IPS DF 4.7 (cell line): ENCODE measurements at regions not wholly inside any gene's neighbourhood (a gene's known extent, or its start where the extent isn't known, plus 50 kb on each side); places are given as distances from the start of the nearest gene placed in this dataset.
"Not testable (repeated sequence)": the region's sequence is repeated elsewhere in the genome, so short reads cannot be mapped to it uniquely, and the experiment has no call there.

Experiments
- DNase-seq: peaks from one replicate; pipeline ENCODE4 v3.0.0-alpha.2; 2013; ENCODE audit warnings: low spot score; ENCODE audit errors: extremely low read depth

DNA sequence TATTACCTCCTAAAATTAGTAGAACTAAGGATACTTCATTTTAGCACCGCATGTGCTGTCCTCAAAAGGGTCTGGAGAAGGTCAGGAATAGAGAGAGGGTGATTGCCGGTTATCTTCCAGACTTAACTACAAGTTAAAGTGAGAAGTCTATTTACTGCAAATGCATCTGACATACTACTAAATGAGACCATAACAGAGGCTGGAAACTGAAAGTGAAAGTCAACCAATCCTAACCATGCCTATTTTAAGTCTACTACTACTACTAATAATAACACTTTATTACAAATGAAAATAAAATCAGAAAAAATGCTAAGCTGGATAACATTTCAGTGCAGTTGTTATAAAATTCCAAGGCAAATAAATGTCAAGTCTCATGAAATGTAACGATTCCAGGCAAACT is 244.7 kb downstream of the KIF20B start:
- no peak for DNase-seq

DNA sequence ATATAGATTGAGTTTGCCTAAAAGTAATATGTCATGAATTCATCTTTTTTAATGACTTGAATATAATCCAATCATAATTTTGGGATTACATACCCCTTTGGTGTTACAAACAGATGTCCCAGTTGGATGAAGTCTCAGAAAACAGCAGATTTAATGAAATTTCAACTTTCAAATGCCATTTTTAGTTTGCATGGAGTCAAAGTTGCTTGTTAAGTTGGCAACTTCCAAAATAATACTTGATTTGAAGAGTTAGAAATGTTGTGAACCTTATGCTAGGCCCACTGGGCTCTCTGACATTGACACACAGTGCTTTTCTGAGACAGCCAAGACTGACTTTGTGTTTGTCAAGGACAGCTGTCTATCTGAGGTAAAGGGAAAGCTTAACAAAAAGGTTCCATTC is 248.1 kb downstream of the KIF20B start:
- DNase-seq, result no peak

DNA sequence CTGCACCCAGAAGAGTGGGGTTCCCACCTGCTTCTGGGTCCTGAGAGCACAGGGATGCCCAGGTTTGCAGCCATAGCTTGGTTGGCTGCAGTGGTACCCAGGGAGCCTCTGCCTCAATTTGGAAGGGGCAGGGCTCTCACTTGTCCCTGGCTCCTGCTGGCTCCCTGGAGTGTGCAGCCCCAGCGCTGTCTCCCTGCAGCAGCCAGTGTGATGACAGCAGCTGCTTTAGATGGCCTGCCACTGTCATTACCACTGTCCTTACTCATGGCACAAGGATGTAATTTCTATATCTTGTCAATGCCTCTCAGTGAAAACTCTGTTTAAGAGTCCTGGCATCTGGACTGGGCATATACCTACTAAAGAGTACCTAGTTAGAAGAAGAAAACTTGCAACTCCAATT is 250.9 kb downstream of the KIF20B start:
- DNase-seq, result no peak

DNA sequence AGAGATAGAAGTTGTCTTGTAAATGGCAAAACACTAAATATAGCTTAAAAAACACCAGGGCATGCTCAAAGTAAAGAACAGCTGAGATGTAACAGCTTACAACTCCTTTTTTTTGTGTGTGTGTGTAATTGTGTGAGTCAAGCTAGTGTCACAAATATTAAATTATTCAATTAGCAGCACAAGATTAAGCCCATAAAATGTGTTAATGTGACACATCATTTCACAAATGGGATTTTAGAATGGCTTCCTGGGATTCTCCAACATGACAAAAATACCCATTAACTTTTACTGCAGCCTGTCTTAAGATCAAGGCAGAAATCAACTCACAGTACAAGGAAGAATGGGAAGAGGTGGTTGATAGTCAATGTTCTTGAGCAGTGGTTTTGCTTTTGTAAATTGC is 251.4 kb downstream of the KIF20B start:
- no peak for DNase-seq

DNA sequence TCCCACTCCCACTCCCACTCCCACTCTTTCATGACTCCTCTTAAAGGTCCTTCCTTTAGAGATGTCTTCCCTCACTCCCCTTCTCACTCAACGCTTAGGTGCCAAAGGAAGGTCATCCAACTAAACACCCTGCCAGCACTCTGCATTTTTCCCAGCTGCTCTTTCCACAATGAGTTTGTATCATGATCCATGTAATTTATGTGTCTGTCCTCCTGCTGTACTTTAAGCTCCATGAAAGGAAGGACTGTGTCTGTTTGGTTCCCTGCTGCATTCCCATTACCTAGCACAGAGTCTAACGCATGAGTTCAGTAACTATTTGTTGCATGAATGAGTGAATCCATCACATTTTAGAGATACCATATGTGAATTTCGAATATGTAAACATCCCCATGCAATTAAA is 252.7 kb downstream of the KIF20B start:
- DNase-seq, result no peak

DNA sequence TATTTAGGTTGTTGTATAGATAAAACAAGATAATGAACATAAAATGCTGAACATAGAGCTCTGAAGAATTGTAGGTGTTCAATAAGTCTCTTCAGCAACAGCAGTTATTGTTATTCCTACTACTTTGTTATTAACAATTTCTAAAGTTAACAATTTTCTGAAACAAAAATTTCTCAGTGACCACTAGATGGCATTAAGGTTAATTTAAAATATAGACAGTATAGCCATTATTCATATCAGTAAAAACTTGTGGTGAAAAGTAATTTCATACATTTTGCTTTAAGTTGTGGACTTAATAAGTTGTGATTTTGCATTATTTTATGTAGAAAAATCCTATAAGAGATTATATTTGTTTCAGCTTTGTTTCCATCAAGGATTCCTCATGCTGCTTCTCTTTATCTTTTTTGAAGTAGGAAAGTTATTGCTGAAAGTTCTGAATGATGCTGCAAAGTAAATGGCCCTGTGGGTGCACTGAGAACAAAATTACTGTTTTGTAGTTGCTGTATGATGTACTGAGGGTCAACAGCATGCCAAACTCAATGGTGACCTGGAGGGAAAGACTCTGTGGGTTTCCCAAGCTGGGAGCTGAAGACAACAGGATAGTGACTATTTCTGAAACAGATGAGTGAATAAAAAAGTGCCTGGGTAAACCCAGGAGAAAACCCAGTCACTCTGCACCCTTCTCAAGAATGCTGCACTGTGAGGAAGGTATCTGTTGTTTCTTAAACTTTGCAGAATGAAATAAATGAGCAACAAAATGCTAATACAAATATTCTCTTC is 253.6 kb downstream of the KIF20B start:
- DNase-seq, result no peak

DNA sequence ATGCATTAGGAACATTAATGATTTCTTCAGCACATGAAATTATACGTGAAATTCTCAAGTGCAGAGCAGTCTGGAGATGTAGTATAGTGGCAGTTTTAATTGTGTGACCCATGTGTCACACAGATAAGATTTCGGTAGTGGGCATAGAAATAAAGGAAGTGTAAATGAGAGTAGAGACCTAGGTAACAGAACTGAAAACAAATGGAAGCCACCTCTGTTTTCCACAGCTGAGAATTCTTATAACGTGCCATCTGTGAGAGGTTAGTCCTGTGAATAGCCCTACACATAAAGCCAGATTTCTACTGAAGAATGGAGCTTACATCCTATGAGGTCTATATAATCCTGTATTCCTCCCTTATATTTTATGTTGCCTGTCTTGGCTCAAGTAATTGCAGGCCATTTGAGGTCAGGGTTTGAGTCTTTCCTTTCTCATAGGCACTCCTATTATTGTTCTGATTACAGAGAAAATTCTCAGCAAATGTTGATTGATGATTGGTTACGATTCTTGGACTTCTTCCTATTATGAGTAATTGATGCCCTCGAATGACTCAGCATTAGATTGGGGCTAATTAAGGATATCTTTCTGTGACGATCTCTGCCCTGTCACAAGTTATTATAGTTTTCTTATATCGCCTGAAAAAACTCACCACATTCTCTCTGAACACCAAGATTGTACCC is 258.2 kb downstream of the KIF20B start:
- no peak for DNase-seq

DNA sequence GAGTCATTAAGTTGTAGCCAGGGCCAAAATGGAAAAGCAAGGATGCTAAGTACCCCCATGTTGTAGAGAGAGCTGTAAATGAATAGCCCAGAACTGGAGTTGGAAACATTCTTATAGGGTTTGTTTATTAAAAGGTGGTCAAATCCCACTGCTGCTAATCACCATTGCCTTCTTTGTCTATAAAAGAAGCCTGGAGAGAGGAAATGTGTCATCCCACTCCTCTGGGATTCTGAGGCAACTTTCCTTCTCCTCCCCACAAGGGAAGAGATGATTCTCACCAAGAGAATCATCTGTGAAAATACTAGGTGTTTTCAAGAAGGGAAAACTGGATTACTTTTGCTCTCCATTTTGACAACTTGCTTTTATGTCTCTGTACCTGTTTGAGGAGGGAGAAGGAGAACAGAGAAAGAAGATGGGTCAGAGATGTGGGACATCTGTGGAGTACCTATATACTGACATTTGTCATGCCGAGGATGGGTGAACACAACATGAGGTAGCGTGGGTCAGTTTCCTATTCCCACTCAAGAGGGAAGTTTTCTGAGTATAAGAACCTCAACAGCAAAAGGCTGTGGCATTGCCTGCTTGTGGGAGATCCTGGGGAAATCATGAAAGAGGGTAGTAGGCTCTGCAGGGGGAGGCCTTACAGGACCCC is 262.2 kb downstream of the KIF20B start:
- DNase-seq, result no peak

DNA sequence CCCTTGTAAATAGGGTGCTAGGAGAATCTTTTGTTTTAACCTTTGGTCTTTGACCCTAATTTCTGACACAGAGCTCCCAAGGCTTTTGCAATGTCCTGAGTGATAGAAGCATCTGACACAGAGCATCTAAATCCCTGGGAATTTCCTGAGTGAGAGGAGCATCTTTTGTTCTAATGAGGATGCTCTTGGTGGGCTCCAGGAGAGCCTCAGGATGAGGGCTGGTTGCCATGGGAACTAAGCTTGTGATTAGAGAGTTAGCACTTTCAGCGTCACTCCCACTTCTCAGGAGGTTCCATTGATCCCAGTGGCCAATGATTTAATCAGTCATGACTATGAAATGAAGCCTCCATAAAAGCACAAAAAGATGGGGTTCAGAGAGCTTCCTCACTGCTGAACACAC is 264.8 kb downstream of the KIF20B start:
- DNase-seq, result no peak

DNA sequence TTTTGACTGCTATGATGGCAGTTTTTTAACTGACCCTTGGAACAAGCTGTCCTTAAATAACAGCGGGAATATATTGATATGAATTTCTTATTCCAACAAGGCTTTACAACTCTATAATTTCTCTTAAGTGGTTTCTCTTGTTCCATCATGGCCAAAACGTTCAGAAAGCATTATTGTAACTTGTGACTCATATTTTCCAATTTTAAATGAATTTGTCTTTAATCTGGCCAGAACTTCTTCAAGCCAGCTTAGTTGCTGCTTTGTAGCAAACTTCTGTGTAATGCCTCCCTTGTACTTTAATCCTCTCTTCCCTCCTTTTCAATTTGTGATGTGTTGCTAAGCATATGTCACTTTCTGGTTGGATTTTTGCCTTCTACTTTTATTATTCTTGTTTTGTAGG is 271.9 kb downstream of the KIF20B start:
- DNase-seq, result no peak

DNA sequence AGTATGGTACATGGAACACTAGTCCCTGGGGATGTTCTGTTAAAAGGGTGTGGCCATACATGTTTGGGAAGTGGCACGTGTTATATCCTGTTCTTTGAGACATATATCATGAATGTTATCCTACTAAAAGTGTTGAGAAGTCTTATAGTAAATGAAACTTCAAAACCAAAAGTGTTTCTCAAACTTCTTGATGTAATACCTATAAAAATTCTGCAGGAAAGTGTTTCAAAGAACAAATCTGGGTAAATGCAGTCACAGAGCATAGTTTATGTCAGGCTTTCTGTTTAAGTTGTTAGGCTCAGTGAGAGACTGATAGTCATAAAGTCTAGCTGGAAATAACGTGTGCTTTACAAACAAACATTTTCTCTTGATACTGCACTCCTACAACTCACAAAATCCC is 273.7 kb downstream of the KIF20B start:
- DNase-seq, result no peak

DNA sequence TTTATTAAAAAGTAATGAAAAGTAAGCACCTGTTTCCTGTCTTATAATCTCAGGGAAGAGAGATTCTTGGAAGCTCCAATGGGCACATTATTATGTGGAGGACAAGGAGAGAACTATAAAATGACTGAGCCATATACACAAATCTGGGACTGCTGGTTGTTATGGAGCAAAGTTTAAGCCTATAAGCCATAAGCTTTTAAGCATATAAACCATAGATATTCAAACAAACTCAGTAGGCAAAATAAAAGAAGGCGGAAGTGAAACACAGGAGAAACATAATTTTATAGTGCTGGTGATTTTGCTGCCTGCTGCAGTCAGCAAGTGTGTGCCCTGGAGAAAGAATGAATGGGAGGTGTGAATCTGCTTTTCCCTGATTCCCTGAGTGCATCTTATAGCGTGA is 274.4 kb downstream of the KIF20B start:
- no peak for DNase-seq

DNA sequence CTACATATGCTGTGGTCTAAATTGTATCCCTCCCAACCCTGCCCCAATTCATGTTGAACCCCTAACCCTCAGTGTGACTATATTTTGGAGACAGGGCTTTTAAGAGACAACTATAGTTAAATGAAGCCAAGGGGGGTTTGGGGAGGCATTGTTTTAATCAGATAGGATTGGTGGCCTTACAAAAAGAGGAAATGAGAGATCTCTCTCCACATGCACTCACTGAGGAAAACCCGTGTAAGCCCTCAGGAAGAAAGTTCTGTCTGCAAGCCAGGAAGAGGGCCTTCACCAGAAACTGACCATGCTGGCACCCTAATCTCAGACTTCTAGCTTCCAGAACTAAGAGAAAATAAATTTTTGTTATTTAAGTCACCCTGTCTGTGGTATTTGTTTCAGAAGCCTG is 276.7 kb downstream of the KIF20B start:
- no peak for DNase-seq

DNA sequence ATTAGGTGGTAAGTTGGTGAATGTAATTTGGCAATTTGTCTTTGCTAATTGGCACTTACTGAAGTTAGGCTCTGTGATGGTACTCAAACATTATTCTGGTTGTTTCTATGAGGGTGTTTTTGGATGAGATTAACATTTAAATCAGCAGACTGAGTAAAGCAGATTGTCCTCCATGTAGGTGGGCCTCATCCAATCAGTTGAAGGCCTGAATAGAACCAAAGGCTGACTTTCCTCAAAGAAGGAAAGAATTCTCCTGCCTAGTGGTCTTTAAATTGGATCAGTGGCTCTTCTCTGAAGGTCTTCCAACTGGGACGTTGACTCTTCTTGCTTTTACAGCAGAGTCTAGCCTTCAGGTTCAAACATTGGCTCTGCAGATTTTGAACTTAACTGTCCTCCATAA is 278.3 kb downstream of the KIF20B start:
- no peak for DNase-seq

DNA sequence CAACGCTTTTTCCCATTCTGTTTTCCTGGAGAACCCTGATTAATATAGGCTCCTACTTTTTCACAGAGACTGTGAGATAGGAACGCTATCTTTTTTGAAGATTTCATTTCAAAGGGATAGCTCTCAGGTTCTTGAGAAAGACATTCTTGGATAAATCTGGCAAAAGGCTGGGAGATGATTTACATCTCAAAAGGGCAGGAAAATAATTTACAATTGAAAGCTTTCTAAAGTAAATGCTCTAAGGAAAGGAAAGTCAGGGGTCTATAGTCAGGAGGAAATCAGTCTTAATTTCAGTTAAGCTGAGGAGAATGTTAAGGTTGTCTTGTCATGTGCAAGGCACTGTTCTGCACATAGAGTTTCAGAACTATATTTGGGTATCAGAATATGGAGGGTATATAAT is 278.8 kb downstream of the KIF20B start:
- DNase-seq, result peak; percentile 19

DNA sequence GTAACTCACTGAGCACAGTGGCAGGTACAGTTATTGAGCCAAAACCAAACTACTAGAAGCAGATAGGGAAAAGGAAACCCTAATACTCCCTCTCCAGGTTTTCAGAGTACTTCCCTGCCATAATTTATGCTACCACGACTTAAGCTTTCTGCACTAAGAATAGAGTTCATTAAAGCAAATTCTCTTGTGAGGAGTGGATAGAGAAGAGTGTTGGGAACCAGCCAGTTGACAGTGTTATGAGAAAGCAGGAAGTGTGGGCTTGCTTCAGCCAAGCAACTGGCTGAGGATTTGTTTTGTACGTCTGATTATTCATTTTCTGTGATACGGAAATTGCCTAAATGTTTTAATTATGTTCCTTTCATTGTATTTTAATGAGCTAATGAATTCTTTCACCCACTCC is 280.5 kb downstream of the KIF20B start:
- no peak for DNase-seq

DNA sequence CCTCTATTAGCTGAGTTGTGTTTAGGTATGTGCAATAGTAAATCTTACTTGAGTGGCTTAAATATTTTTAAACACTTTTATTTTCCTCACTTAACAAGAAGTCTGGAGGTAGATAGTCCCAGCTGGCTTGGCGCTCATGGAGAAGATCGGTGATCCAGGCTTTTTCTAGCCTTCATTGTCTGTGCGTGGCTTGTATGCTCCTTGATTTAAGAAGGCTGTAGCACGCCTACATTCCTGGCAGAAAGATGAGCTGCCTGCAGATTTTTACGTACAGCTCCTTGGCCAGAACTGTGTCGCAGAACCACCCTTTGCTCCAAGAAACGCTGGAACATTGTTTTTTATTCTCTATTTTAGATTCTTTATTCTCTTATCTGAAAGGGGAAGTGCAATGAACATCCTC is 284.1 kb downstream of the KIF20B start:
- no peak for DNase-seq

DNA sequence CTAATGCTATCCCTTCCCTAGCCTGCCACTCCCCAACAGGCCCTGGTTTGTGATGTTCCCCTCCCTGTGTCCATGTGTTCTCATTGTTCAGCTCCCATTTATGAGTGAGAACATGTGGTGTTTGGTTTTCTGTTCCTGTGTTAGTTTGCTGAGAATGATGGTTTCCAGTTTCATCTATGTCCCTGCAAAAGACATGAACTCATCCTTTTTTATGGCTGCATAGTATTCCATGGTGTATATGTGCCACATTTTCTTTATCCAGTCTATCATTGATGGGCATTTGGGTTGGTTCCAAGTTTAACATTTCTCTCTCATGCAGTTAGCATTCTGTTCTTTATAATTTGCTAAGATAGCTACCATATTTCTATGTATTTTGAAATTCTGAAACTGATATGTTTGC is 287.0 kb downstream of the KIF20B start:
- not testable (repeated sequence) for DNase-seq

DNA sequence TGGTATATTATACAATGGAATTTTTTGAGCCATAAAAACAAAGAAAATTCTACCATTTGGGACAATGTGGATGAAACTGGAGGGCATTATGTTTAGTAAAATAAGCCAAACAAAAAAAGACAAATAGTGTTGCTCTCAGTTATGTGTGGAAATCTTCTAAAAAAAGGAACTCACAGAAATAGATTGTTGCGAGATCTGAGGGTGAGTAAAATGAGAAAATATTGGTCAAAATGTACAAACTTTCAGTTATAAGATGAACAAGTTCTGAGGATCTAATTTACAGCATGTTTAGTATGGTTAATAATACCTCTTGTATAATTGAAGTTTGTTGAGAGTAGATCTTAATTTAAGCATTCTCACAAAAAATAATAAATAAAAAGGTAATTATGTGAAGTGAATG is 291.2 kb downstream of the KIF20B start:
- no peak for DNase-seq

DNA sequence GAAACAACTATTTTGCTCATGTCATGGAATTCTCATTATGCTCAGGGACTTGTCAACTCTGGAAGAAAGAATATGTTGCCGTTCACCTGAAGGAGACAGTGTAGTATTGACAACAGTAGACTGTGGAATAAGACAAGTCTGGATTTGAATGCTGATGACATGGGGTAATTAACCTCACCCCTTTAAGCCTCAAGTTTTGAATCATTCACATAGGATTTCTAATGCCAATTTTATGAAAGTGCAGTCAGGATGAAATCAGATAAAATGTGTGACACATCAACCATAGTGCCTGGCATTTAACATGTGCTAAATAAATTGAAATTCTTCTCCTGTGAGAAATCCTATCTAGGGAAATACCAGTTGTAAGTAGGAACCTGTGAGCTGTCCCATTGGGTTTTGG is 305.8 kb downstream of the KIF20B start:
- DNase-seq, result no peak

DNA sequence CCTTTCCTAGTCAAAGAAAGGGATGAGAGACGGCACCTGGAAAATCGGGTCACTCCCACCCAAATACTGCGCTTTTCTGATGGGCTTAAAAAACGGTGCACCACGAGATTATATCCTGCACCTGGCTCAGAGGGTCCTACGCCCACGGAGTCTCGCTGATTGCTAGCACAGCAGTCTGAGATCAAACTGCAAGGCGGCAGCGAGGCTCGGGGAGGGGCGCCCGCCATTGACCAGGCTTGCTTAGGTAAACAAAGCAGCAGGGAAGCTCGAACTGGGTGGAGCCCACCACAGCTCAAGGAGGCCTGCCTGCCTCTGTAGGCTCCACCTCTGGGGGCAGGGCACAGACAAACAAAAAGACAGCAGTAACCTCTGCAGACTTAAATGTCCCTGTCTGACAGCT is 309.9 kb downstream of the KIF20B start:
- DNase-seq, result not testable (repeated sequence)

DNA sequence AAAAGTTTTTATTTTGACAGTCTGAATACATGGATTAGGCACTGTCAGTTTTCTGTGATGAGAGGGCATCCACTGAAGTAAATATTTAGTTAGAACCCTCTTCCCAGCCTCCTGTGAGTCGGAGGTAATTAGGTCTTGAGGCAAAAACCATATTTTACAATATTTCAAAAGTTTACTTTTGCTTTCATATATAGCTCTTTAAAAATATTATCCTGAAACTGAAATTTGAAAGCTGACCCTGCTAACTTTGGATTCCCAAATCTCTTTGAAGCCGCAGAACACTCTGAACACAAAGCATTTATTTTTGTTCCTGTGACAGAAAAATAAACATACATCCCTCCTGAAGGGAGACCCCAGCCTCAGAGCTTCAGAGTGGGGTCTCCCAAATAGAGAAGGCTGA is 317.4 kb downstream of the KIF20B start:
- no peak for DNase-seq

DNA sequence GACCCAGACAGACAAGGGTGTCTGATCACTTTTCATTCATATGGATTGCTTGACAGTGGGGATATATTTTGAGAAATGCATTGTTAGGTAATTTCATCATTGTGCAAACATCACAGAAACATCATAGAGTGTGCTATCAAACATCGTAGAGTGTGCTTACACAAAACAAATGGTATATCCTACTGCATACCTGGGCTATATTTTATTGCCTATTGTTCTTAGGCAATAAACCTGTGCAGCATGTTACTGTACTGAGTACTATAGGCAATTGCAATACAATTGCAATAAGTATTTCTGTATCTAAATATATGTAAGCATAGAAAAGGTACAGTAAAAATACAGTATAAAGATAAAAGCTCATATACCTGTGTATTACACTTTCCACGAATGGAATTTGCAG is 319.1 kb downstream of the KIF20B start:
- DNase-seq, result no peak
